Ishikawa (cell line): ENCODE measurements at regions not wholly inside any gene's neighbourhood (a gene's known extent, or its start where the extent isn't known, plus 50 kb on each side); places are given as distances from the start of the nearest gene placed in this dataset.

Experiments
- CEBPB ChIP-seq: IDR thresholded peaks from 2 replicates; pipeline ENCODE4 v1.6.1; 2012
- CREB1 ChIP-seq: IDR thresholded peaks from 2 replicates; pipeline ENCODE4 v1.6.1; 2012; ENCODE audit warnings: low read depth
- EGR1 ChIP-seq: IDR thresholded peaks from 2 replicates; pipeline ENCODE4 v1.6.1; 2012
- EP300 ChIP-seq: IDR thresholded peaks from 2 replicates; pipeline ENCODE4 v1.6.1; 2012; ENCODE audit warnings: borderline replicate concordance
- FOXM1 ChIP-seq: IDR thresholded peaks from 2 replicates; pipeline ENCODE4 v1.6.1; 2012; ENCODE audit warnings: low read depth, borderline replicate concordance
- NFIC ChIP-seq: IDR thresholded peaks from 2 replicates; pipeline ENCODE4 v1.6.1; 2012
- RAD21 ChIP-seq: IDR thresholded peaks from 2 replicates; pipeline ENCODE4 v1.6.1; 2012; ENCODE audit warnings: low read depth
- TAF1 ChIP-seq: IDR thresholded peaks from 2 replicates; pipeline ENCODE4 v1.6.1; 2012; ENCODE audit warnings: low read depth, mild to moderate bottlenecking
- TCF12 ChIP-seq: IDR thresholded peaks from 2 replicates; pipeline ENCODE4 v1.6.1; 2012; ENCODE audit warnings: low read depth
- TEAD4 ChIP-seq: IDR thresholded peaks from 2 replicates; pipeline ENCODE4 v1.6.1; 2012
- YY1 ChIP-seq: IDR thresholded peaks from 2 replicates; pipeline ENCODE4 v1.6.1; 2012; ENCODE audit warnings: low read depth
- ZBTB7A ChIP-seq: IDR thresholded peaks from 2 replicates; pipeline ENCODE4 v1.6.1; 2012; ENCODE audit warnings: low read depth
- TF ChIP-seq, protein P1 (sequence below): IDR thresholded peaks from 2 replicates; pipeline ENCODE4 v1.6.1; 2012
- TF ChIP-seq, protein P2 (sequence below): IDR thresholded peaks from 2 replicates; pipeline ENCODE4 v1.6.1; 2012
- TF ChIP-seq, protein P3 (sequence below): IDR thresholded peaks from 2 replicates; pipeline ENCODE4 v1.6.1; 2012; ENCODE audit warnings: low read depth, mild to moderate bottlenecking

DNA sequence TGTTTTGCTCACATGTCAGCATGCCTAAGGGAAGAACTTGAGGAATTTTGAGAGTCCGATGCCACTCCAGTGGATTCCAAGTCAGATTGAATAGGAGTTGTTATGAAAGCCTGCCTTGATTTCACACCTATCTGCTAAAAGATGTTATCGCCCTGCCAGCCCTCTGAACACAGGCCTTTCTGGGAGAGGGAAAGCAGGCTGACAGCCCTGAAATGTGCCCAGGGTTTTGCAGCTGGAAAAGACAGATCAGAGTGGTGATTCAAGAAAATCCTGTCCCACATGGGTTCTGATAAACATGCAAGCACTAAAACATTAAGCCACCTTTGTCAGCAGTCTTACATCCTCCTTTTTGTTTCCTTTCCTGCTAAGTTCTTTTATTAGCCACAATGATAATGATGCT is 1752.9 kb upstream of the CELF4 start:
- TF ChIP-seq, protein P1, sequence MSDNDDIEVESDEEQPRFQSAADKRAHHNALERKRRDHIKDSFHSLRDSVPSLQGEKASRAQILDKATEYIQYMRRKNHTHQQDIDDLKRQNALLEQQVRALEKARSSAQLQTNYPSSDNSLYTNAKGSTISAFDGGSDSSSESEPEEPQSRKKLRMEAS = no peak
- TF ChIP-seq EGR1 (no peak), CEBPB (no peak), TAF1 (no peak), TEAD4 (no peak), EP300 (no peak), YY1 (no peak), ZBTB7A (no peak), FOXM1 (no peak), CREB1 (no peak), RAD21 (no peak), TCF12 (no peak), NFIC (no peak)
- TF ChIP-seq, protein P2, sequence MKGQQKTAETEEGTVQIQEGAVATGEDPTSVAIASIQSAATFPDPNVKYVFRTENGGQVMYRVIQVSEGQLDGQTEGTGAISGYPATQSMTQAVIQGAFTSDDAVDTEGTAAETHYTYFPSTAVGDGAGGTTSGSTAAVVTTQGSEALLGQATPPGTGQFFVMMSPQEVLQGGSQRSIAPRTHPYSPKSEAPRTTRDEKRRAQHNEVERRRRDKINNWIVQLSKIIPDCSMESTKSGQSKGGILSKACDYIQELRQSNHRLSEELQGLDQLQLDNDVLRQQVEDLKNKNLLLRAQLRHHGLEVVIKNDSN = no peak
- TF ChIP-seq, protein P3, sequence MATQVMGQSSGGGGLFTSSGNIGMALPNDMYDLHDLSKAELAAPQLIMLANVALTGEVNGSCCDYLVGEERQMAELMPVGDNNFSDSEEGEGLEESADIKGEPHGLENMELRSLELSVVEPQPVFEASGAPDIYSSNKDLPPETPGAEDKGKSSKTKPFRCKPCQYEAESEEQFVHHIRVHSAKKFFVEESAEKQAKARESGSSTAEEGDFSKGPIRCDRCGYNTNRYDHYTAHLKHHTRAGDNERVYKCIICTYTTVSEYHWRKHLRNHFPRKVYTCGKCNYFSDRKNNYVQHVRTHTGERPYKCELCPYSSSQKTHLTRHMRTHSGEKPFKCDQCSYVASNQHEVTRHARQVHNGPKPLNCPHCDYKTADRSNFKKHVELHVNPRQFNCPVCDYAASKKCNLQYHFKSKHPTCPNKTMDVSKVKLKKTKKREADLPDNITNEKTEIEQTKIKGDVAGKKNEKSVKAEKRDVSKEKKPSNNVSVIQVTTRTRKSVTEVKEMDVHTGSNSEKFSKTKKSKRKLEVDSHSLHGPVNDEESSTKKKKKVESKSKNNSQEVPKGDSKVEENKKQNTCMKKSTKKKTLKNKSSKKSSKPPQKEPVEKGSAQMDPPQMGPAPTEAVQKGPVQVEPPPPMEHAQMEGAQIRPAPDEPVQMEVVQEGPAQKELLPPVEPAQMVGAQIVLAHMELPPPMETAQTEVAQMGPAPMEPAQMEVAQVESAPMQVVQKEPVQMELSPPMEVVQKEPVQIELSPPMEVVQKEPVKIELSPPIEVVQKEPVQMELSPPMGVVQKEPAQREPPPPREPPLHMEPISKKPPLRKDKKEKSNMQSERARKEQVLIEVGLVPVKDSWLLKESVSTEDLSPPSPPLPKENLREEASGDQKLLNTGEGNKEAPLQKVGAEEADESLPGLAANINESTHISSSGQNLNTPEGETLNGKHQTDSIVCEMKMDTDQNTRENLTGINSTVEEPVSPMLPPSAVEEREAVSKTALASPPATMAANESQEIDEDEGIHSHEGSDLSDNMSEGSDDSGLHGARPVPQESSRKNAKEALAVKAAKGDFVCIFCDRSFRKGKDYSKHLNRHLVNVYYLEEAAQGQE = no peak

DNA sequence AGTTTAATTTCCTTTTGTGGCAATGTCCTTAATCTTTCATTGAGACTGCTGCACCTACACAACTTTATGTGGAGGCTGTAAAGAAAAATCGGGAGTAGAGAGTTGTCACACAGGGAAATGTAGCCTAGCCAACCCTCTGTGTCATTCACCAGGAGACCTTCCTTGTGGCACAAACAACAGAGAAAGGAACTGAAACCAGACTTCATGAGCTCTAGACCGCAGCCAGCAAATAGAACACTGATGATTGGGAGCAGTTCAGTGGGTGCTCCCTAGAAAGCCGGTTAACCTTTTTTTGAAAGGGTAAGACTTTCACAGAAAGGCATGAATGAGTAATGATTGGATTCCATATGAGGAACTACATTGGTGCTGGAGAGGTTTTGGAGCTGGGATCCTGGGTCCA is 1752.4 kb upstream of the CELF4 start:
- TF ChIP-seq ZBTB7A (no peak), EP300 (no peak), FOXM1 (no peak), CREB1 (no peak), TAF1 (no peak), TEAD4 (no peak), CEBPB (no peak), TCF12 (no peak)
- TF ChIP-seq, protein P2 = no peak
- TF ChIP-seq, protein P3 = no peak
- TF ChIP-seq, protein P1 = no peak

DNA sequence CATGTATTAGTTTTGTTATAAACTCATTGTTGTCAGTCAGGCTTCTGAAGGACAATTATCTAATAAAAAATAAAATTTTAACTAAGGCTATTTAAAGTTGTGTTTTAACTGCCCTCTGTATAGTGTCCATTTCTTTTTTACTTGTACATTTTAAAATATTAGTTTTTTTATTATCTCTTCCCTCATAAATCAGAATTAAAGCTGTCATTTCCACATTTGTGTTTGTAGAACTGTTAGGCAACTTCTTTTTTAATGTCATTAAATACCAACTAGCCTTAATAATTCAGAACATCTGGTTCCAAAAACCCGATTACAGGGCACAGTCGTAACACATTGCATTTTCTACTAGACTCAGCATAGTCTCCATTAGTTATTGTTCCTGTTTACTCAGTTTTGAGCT is 1749.0 kb upstream of the CELF4 start:
- TF ChIP-seq, protein P1 = no peak
- no peak for TF ChIP-seq CEBPB
- no peak for TF ChIP-seq EGR1
- no peak for TF ChIP-seq FOXM1
- no peak for TF ChIP-seq ZBTB7A
- no peak for TF ChIP-seq CREB1
- TF ChIP-seq TAF1 = no peak
- TF ChIP-seq EP300 = no peak
- TF ChIP-seq NFIC = no peak
- TF ChIP-seq RAD21 = no peak
- TF ChIP-seq TEAD4 = no peak
- TF ChIP-seq, protein P3 = no peak
- no peak for TF ChIP-seq YY1
- TF ChIP-seq, protein P2 = no peak
- no peak for TF ChIP-seq TCF12

DNA sequence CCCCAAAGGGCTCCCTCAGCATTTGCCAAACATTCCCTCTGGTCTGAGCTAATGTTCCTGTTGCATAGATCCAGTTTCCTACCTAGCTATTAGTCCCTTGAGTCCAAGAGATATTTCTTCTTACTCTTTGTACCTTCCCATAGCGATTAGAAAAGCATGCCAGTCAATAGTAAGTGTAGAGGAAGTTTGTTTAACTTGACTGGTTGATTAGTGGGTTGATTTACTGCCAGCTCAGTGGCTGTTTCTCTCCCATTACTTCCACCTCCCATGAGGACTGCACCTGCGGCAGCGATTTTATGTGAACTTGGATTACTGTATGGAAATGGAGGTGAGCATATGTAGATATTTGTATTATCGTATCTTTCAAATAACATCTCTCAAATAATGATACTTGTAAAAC is 1748.4 kb upstream of the CELF4 start:
- TF ChIP-seq, protein P1 = no peak
- TF ChIP-seq CEBPB (no peak), TEAD4 (no peak), TAF1 (no peak), YY1 (no peak), CREB1 (no peak), RAD21 (no peak), TCF12 (no peak), NFIC (no peak), EP300 (no peak), FOXM1 (no peak)
- TF ChIP-seq, protein P3 = no peak
